ENCODE measurements at regions not wholly inside any gene's neighbourhood (a gene's known extent, or its start where the extent isn't known, plus 50 kb on each side); places are given as distances from the start of the nearest gene placed in this dataset.

- TF ChIP-seq ZNF462 (CRISPR knock-in tag; IDR thresholded peaks at IDR 0.05), result no peak
- no peak for TF ChIP-seq EZH2phosphoT487 (IDR thresholded peaks at IDR 0.05; ENCODE audit: unreplicated experiment)
Observed at GRCh38 chr12:66065641-66066136, 64.9 kb downstream of the LLPH start (continued).

GRCh38 chr12:66065150-66065549 is 65.4 kb downstream of the LLPH start:
- Mint-ChIP-seq H3K27me3 (ENCODE audit: insufficient read depth, low read depth, poor library complexity) (peaks cover 5% of the 10 kb centered on the region), H3K36me3 (ENCODE audit: low read depth) (no peaks in the 10 kb centered on the region), H3K27ac (no peak overlapping the region), H3K4me1 (peaks cover 36% of the 10 kb centered on the region), H3K9me3 (no peaks in the 10 kb centered on the region), H3K4me3 (no peak overlapping the region)
- H3K9me2 ChIP-seq (ENCODE audit: insufficient read depth), result no peaks in the 10 kb centered on the region
- no peaks in the 10 kb centered on the region for H3K79me2 ChIP-seq (replicated peaks; ENCODE audit: insufficient read depth)
- H3K27ac ChIP-seq (ENCODE audit: low read depth), result no peak overlapping the region
- H3K4me1 ChIP-seq (ENCODE audit: insufficient read depth), result peaks cover 40% of the 10 kb centered on the region
- no peaks in the 10 kb centered on the region for H3K36me3 ChIP-seq (ENCODE audit: insufficient read depth)
- TF ChIP-seq POLR2AphosphoS5 (IDR thresholded peaks at IDR 0.05; ENCODE audit: low read depth), result no peak
- no peak for TF ChIP-seq EZH2 (IDR thresholded peaks at IDR 0.05; ENCODE audit: low read depth, unreplicated experiment)
- TF ChIP-seq STAT1 (IDR thresholded peaks at IDR 0.05; ENCODE audit: unreplicated experiment), result no peak
- TF ChIP-seq CTCF (conservative IDR thresholded peaks at IDR 0.05; ENCODE audit: low read depth in 2 of 2), result no peak
- TF ChIP-seq NANOG (IDR thresholded peaks at IDR 0.05; ENCODE audit: borderline replicate concordance), result no peak
- TF ChIP-seq ETS1 (IDR thresholded peaks at IDR 0.05), result no peak
- H3F3A ChIP-seq (replicated peaks; ENCODE audit: low read depth), result no peaks in the 10 kb centered on the region; the same call in 1 of the 2 replicates
- H2AFZ ChIP-seq, result peak overlapping the region; percentile 75; the same call in 1 of the 2 replicates
- DNase-seq (ENCODE audit: low spot score) (no peak), ATAC-seq (no peak)
- H3K4me3 ChIP-seq, result no peak overlapping the region
- no peaks in the 10 kb centered on the region for H3K27me3 ChIP-seq (ENCODE audit: insufficient read depth)
- H4K20me1 ChIP-seq (replicated peaks; ENCODE audit: insufficient read depth), result no peaks in the 10 kb centered on the region
- H3K4me2 ChIP-seq, result no peak overlapping the region

Data from GM23338 (cell line).